H9 (cell line): ENCODE measurements at regions not wholly inside any gene's neighbourhood (a gene's known extent, or its start where the extent isn't known, plus 50 kb on each side); places are given as distances from the start of the nearest gene placed in this dataset.

Experiments
- DNase-seq: peaks from one replicate; pipeline ENCODE4 v3.0.0-alpha.2; 2017
- H2AFZ ChIP-seq: one replicate; pipeline ENCODE4 v1.6.1; 2013; ENCODE audit warnings: mild to moderate bottlenecking, low read length, control low read depth, moderate library complexity
- H2AK5ac ChIP-seq: 2 replicates; pipeline ENCODE4 v1.6.1; 2013; ENCODE audit warnings: low read length, control low read depth, mixed read lengths; ENCODE audit not compliant: insufficient read length
- H2BK120ac ChIP-seq: one replicate; pipeline ENCODE4 v1.6.1; 2013; ENCODE audit warnings: low read depth, mild to moderate bottlenecking, low read length, control low read depth, inconsistent platforms; ENCODE audit not compliant: poor library complexity, severe bottlenecking
- H2BK12ac ChIP-seq: 2 replicates; pipeline ENCODE4 v1.6.1; 2013; ENCODE audit warnings: low read length, control low read depth, mixed read lengths, low read depth; ENCODE audit not compliant: insufficient read length
- H2BK15ac ChIP-seq: 2 replicates; pipeline ENCODE4 v1.6.1; 2013; ENCODE audit warnings: low read depth, low read length, control low read depth
- H2BK20ac ChIP-seq: one replicate; pipeline ENCODE4 v1.6.1; 2013; ENCODE audit warnings: low read depth, mild to moderate bottlenecking, low read length, control low read depth, inconsistent platforms; ENCODE audit not compliant: poor library complexity, severe bottlenecking
- H2BK5ac ChIP-seq: 2 replicates; pipeline ENCODE4 v1.6.1; 2013; ENCODE audit warnings: low read length, control low read depth, mixed read lengths; ENCODE audit not compliant: insufficient read length
- H3K14ac ChIP-seq: 2 replicates; pipeline ENCODE4 v1.6.1; 2013; ENCODE audit warnings: low read length, control low read depth; ENCODE audit not compliant: insufficient read depth
- H3K18ac ChIP-seq: 2 replicates; pipeline ENCODE4 v1.6.1; 2013; ENCODE audit warnings: low read depth, mild to moderate bottlenecking, mixed read lengths, low read length, control low read depth; ENCODE audit not compliant: insufficient read length
- H3K23ac ChIP-seq: 2 replicates; pipeline ENCODE4 v1.6.1; 2013; ENCODE audit warnings: low read length, control low read depth, mixed read lengths, low read depth; ENCODE audit not compliant: insufficient read length
- H3K23me2 ChIP-seq: 2 replicates; pipeline ENCODE4 v1.6.1; 2013; ENCODE audit warnings: low read depth, mild to moderate bottlenecking, mixed read lengths, low read length, control low read depth; ENCODE audit not compliant: insufficient read length, poor library complexity, severe bottlenecking
- H3K27ac ChIP-seq: 2 replicates; pipeline ENCODE4 v1.5.1; 2013; ENCODE audit warnings: low read length, control low read depth, mixed read lengths, low read depth; ENCODE audit not compliant: insufficient read length
- H3K27me3 ChIP-seq: 2 replicates; pipeline ENCODE4 v1.6.1; 2013; ENCODE audit warnings: low read length, control low read depth, inconsistent platforms; ENCODE audit not compliant: insufficient read depth
- H3K4ac ChIP-seq: 2 replicates; pipeline ENCODE4 v1.6.1; 2013; ENCODE audit warnings: low read depth, mild to moderate bottlenecking, control low read depth, inconsistent platforms, low read length, moderate library complexity
- H3K4me1 ChIP-seq: 2 replicates; pipeline ENCODE4 v1.6.1; 2013; ENCODE audit warnings: low read length, control low read depth, inconsistent platforms; ENCODE audit not compliant: insufficient read depth
- H3K4me2 ChIP-seq: 2 replicates; pipeline ENCODE4 v1.6.1; 2013; ENCODE audit warnings: low read length, control low read depth, mixed read lengths; ENCODE audit not compliant: insufficient read length, insufficient read depth
- H3K56ac ChIP-seq: 2 replicates; pipeline ENCODE4 v1.6.1; 2013; ENCODE audit warnings: low read depth, mild to moderate bottlenecking, mixed read lengths, low read length, control low read depth; ENCODE audit not compliant: insufficient read length
- H3K79me1 ChIP-seq: 2 replicates; pipeline ENCODE4 v1.6.1; 2013; ENCODE audit warnings: low read depth, mild to moderate bottlenecking, moderate library complexity, low read length, control low read depth, inconsistent platforms; ENCODE audit not compliant: insufficient read depth, poor library complexity, severe bottlenecking
- H3K79me2 ChIP-seq: 2 replicates; pipeline ENCODE4 v1.6.1; 2013; ENCODE audit warnings: low read length, control low read depth, inconsistent platforms; ENCODE audit not compliant: insufficient read depth
- H3K9ac ChIP-seq: 2 replicates; pipeline ENCODE4 v1.6.1; 2013; ENCODE audit warnings: low read length, control low read depth, mixed read lengths; ENCODE audit not compliant: insufficient read length; ENCODE audit errors: extremely low read depth
- H3K9me3 ChIP-seq: one replicate; pipeline ENCODE4 v1.6.1; 2013; ENCODE audit warnings: low read depth, low read length, inconsistent platforms; ENCODE audit not compliant: control insufficient read depth
- H3T11ph ChIP-seq: one replicate; pipeline ENCODE4 v1.6.1; 2013; ENCODE audit warnings: mild to moderate bottlenecking, low read length, control low read depth, inconsistent platforms
- H4K20me1 ChIP-seq: one replicate; pipeline ENCODE4 v1.6.1; 2013; ENCODE audit not compliant: control insufficient read depth, insufficient read length, insufficient read depth
- H4K5ac ChIP-seq: 2 replicates; pipeline ENCODE4 v1.6.1; 2013; ENCODE audit warnings: low read depth, mild to moderate bottlenecking, mixed read lengths, low read length, control low read depth; ENCODE audit not compliant: insufficient read length
- H4K8ac ChIP-seq: replicated peaks from 2 replicates; pipeline ENCODE4 v1.6.1; 2013; ENCODE audit warnings: low read length, control low read depth, mixed read lengths, low read depth; ENCODE audit not compliant: insufficient read length
- H4K91ac ChIP-seq: 2 replicates; pipeline ENCODE4 v1.6.1; 2013; ENCODE audit warnings: low read depth, mild to moderate bottlenecking, moderate library complexity, mixed read lengths, low read length, control low read depth; ENCODE audit not compliant: insufficient read length
- H3K27ac Mint-ChIP-seq, 3 experiments: 2 replicates in 2 of 3; 3 replicates in 1 of 3; pipeline ENCODE4 v1.8.0; 2020 to 2021; ENCODE audit warnings: mixed read lengths in 3 of 3, mild to moderate bottlenecking in 1 of 3, moderate library complexity in 1 of 3
- H3K27me3 Mint-ChIP-seq: 2 replicates; pipeline ENCODE4 v1.8.0; 2021; ENCODE audit warnings: low read depth, mild to moderate bottlenecking, moderate library complexity, mixed read lengths
- H3K36me3 Mint-ChIP-seq, 3 experiments: 2 replicates in 2 of 3; 3 replicates in 1 of 3; pipeline ENCODE4 v1.8.0; 2020 to 2021; ENCODE audit warnings: low read depth in 3 of 3, mixed read lengths in 3 of 3; ENCODE audit not compliant: insufficient read depth in 1 of 3
- H3K4me1 Mint-ChIP-seq, 2 experiments: 2 replicates each; pipeline ENCODE4 v1.8.0; 2020; ENCODE audit warnings: mixed read lengths in 2 of 2
- H3K4me3 Mint-ChIP-seq, 2 experiments: 2 replicates in 1 of 2; 3 replicates in 1 of 2; pipeline ENCODE4 v1.8.0; 2020 to 2021; ENCODE audit warnings: mild to moderate bottlenecking in 2 of 2, mixed read lengths in 2 of 2, moderate library complexity in 1 of 2
- H3K9me3 Mint-ChIP-seq, 2 experiments: 2 replicates in 1 of 2; 3 replicates in 1 of 2; pipeline ENCODE4 v1.8.0; 2020; ENCODE audit warnings: mild to moderate bottlenecking in 2 of 2, mixed read lengths in 2 of 2, moderate library complexity in 1 of 2
- WGBS: extraction: QIAGEN DNeasy Blood & Tissue Kit; methylation state at CpG from one replicate; pipeline ENCODE4 v1.1.7; 2013; ENCODE audit warnings: missing lambda C conversion rate, low lambda C conversion rate, mixed read lengths; ENCODE audit not compliant: insufficient read length; ENCODE audit errors: extremely low coverage; 5-methylcytosine and 5-hydroxymethylcytosine counted together
- TF ChIP-seq, protein P1 (sequence below): fragments of 200-600 bp; sonication (generic); conservative IDR thresholded peaks from 3 replicates; pipeline ENCODE4 v1.8.0; 2021; ENCODE audit warnings: antibody characterized with exemption, mild to moderate bottlenecking

DNA sequence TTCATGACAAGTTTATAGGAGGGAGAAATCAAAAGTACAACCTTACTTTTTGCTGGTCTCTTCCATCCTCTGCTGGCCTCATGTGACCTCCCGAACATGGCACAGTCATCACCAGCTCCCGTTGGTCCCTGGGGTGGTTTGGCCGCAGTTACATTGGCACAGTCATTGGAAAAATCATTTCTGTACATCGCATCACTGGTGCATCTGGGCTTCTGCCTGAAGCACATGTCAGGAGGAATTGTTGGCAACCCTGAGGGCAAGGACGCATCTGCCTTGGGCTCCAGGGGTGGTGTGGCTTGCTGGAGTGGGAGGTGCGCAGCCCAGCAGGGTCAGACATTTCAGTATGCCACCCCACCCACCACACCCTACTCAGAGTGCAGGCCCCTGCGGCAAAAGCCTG lies 162.9 kb upstream of the SLC24A3 start:
- H4K20me1 ChIP-seq: no peaks in the 10 kb centered on the region
- no peak overlapping the region for H4K5ac ChIP-seq
- no peaks in the 10 kb centered on the region for H3K36me3 Mint-ChIP-seq
- no peak overlapping the region for H3K14ac ChIP-seq
- H3K27ac ChIP-seq: no peak overlapping the region
- H4K8ac ChIP-seq: no peak overlapping the region
- no peak overlapping the region for H2BK15ac ChIP-seq
- no peak overlapping the region for H3T11ph ChIP-seq
- no peak overlapping the region for H2BK20ac ChIP-seq
- no CpG with 5 or more reads among the region's 7 CpGs for WGBS
- H3K27ac Mint-ChIP-seq: peak overlapping the region in 1 of 3 experiments; percentile 59; a peak in 1 of 7 replicates
- H4K91ac ChIP-seq: no peak overlapping the region
- no peaks in the 10 kb centered on the region for H3K79me2 ChIP-seq
- no peaks in the 10 kb centered on the region for H3K9me3 ChIP-seq
- TF ChIP-seq, protein P1, sequence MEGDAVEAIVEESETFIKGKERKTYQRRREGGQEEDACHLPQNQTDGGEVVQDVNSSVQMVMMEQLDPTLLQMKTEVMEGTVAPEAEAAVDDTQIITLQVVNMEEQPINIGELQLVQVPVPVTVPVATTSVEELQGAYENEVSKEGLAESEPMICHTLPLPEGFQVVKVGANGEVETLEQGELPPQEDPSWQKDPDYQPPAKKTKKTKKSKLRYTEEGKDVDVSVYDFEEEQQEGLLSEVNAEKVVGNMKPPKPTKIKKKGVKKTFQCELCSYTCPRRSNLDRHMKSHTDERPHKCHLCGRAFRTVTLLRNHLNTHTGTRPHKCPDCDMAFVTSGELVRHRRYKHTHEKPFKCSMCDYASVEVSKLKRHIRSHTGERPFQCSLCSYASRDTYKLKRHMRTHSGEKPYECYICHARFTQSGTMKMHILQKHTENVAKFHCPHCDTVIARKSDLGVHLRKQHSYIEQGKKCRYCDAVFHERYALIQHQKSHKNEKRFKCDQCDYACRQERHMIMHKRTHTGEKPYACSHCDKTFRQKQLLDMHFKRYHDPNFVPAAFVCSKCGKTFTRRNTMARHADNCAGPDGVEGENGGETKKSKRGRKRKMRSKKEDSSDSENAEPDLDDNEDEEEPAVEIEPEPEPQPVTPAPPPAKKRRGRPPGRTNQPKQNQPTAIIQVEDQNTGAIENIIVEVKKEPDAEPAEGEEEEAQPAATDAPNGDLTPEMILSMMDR: no peak
- H3K9ac ChIP-seq: no peak overlapping the region
- peaks cover 12 to 13% of the 10 kb centered on the region in 2 experiments for H3K4me1 Mint-ChIP-seq
- H3K4me3 Mint-ChIP-seq: no peak overlapping the region
- no peak overlapping the region for H2AK5ac ChIP-seq
- no peak overlapping the region for H2AFZ ChIP-seq
- DNase-seq: no peak
- no peak overlapping the region for H3K23ac ChIP-seq
- no peaks in the 10 kb centered on the region; the same call in 1 of the 2 replicates for H3K4me1 ChIP-seq
- no peaks in the 10 kb centered on the region for H3K79me1 ChIP-seq
- H2BK5ac ChIP-seq: no peak overlapping the region
- H3K4me2 ChIP-seq: no peak overlapping the region
- H3K56ac ChIP-seq: no peak overlapping the region
- no peak overlapping the region for H2BK12ac ChIP-seq
- no peaks in the 10 kb centered on the region for H3K27me3 ChIP-seq
- H3K4ac ChIP-seq: no peak overlapping the region
- peak overlapping the region; percentile 21 for H3K18ac ChIP-seq
- H3K27me3 Mint-ChIP-seq: no peaks in the 10 kb centered on the region
- H3K9me3 Mint-ChIP-seq: no peaks in the 10 kb centered on the region
- no peaks in the 10 kb centered on the region for H3K23me2 ChIP-seq
- H2BK120ac ChIP-seq: no peak overlapping the region
